GM12891 (cell line): ENCODE measurements at regions not wholly inside any gene's neighbourhood (a gene's known extent, or its start where the extent isn't known, plus 50 kb on each side); places are given as distances from the start of the nearest gene placed in this dataset.
"Not testable (repeated sequence)": the region's sequence is repeated elsewhere in the genome, so short reads cannot be mapped to it uniquely, and the experiment has no call there.

Experiments
- POLR2A ChIP-seq: IDR thresholded peaks from 2 replicates; pipeline ENCODE4 v1.6.1; 2011; ENCODE audit warnings: low read depth, low read length, control low read depth
- POLR2AphosphoS5 ChIP-seq: IDR thresholded peaks from 2 replicates; pipeline ENCODE4 v1.6.1; 2011; ENCODE audit warnings: low read depth, low read length, control low read depth
- POU2F2 ChIP-seq: IDR thresholded peaks from 2 replicates; pipeline ENCODE4 v1.6.1; 2011; ENCODE audit warnings: low read depth, mild to moderate bottlenecking, control low read depth, low read length, moderate library complexity
- TAF1 ChIP-seq: IDR thresholded peaks from 2 replicates; pipeline ENCODE4 v1.6.1; 2011; ENCODE audit warnings: low read depth, low read length, control low read depth

- TF ChIP-seq POLR2AphosphoS5, POLR2A, POU2F2, TAF1: not testable (repeated sequence)
Measured at GRCh38 chr2:87640961-87641563, 106.8 kb upstream of the PLGLB2 start.
